ENCODE measurements at regions not wholly inside any gene's neighbourhood (a gene's known extent, or its start where the extent isn't known, plus 50 kb on each side); places are given as distances from the start of the nearest gene placed in this dataset.
"Not testable (repeated sequence)": the region's sequence is repeated elsewhere in the genome, so short reads cannot be mapped to it uniquely, and the experiment has no call there.

DNA sequence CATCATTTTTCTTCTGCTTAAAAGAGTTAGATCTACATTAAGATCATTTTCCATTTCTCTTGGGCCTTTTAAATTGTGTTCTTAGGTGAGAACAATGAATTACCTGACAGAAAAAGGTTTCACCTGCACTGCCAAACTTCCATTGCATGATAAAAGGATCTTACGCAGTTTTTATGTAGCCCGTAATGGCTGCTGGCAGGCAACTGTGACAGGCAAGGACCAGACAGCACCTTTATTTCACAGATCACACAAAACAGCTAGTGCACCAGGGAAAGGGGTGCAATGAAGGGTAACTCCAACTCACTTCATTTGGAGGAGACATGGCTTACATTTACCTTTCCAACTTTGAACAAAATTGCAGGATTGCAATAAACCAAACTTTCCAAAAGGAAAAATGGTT, 159.8 kb downstream of the SLITRK1 start:
- no peak for DNase-seq

DNA sequence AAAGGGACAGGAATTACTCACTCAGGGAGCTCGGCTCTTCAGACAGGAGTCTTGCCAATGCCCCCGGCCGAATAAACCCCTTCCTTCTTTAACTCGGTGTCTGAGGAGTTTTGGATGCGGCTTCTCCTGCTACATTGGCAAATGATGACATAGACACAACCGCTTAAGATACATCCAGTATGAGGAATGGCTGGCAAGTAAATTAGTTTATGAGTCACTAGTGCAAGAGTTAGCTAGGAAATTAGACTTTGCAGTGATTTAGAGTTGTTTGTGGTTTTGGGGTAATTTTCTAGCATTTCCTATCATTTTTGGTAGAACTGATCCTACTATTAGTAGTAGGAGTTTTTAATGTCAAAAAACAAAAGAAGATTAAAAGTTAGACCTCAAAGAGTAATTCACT, 166.2 kb downstream of the SLITRK1 start:
- DNase-seq = no peak

GRCh38 chr13:83714236-83714635, 168.0 kb downstream of the SLITRK1 start:
- DNase-seq = no peak

DNA sequence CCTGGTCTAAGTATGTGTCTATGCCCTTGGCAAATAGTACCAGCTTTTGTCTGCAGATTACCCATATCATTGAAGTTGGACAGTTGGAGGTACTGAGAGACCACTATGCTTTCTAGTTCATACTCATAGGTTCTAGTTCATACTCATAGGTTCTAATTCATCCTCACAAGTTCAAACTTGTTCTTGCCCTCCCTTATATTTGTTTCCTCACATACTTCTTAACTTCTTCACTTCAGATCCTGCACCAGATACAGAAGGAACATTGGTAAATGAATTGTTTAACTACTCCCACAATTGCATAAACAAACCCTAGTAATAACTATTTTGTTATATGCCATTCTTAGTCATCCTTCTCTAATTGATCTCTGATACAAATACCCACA, 172.2 kb downstream of the SLITRK1 start:
- DNase-seq = no peak

DNA sequence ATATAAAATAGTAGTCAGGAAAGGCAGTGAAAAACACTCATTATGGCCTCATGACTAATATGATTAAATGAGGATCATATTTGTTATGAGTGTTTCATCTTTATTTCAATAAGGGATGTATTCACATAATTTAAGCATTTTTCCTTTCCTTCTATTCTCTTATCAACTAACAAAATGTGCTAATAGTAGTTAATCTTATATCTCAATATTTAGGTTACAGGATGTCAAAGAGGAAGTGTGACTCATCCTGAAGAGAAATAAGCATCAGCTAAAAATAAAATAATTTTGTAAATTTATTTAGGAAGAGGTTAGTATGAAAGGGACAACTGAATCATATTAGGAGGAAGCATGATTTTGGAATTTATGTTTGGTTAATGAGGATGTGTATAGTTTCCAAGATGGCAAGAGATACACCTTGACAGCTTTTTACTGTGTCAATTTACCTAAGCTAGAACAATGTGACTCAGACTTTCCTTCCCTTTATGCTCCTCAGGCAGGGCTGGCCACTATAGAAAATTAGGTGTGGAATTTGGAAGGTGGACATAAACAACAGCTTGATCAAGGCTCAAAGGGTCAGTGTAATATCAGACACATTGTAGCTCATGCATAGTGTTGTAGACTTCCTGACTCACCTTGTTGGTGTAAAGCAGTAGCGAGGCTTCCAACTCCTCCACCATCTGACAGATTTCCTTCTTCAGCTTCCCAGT, 172.7 kb downstream of the SLITRK1 start:
- no peak for DNase-seq

DNA sequence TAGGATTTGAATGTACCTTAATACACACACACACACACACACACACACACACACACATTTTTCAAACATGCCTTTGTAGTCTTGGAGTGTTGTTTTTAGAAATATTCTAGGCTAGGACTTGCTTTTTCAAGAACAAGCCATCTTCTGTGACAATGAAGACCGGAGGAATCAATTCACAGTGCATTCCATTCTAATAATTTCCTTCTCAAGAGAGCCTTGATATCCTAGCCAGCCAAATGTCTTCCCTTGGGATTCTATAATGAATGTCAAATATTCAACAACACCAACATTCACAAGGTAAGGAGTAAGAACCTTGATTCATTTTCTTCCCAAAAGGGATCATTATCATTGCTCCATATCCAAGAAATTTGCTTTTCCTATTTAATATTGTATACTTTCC, 180.3 kb downstream of the SLITRK1 start:
- DNase-seq = no peak

DNA sequence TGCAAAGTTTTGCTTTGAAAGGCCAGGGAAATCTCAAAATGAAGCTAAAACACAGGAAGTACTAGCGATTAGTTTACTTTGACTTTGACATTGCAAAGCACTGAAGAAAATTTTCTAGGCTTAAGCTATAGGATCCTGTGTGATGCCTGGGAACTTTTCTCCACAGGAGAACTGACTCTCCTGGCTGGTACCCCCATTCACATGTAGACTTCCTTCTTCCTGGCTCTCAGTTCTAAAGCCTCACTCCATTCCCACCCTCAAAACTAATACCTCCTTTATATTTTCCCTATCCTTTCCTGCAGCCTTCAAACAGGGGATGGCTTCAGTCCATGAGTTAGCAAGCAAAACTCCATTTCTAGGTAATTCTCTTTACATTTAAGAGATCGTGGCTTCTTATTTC, 189.5 kb downstream of the SLITRK1 start:
- DNase-seq = no peak

GRCh38 chr13:83691966-83692365, 190.3 kb downstream of the SLITRK1 start:
- DNase-seq = no peak

GRCh38 chr13:83681547-83681946, 200.7 kb downstream of the SLITRK1 start:
- no peak for DNase-seq

- DNase-seq = no peak
Observed at GRCh38 chr13:83677985-83678384, 204.3 kb downstream of the SLITRK1 start.

DNA sequence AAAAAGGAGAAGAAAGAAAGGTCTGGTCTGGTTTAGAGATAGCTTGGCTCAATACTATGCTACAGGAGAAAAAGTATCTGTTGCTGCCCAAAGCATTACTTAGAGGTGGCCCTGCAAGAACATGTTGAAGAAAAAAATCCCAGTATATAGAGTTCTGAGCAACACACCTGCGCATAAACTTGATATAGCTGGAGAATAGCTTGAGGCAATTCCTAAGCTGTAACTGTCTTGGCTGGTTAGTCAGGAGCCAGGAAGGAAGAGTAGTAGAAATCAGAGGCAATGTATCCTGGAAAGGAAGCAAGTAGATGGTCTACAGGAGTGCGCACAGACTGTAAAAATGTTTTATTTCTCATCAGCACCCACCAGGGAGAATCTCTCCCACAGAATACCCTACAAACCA, 209.7 kb downstream of the SLITRK1 start:
- no peak for DNase-seq

GRCh38 chr13:83667606-83668005, 214.7 kb downstream of the SLITRK1 start:
- DNase-seq = no peak

DNA sequence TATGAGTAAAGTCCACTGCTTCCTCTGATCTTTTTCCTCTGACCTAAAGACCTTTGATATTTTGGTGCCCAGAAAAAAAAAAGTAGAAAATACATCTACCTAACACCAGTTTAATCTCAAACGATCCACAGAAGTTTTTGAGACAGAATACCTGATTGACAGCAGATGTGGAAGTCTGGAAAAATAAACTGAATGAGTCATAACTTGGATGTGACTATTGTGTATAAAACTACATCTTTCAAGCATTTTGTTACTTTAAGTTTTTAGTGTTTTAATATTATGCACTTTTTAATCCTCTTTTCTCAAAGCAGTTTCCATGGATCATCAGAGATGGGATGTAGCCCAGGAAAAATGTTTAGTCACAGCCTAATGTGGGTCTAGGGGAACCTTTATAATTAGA, 216.1 kb downstream of the SLITRK1 start:
- no peak for DNase-seq

- no peak for DNase-seq
Observed at GRCh38 chr13:83657281-83657680, 225.0 kb downstream of the SLITRK1 start.

GRCh38 chr13:83642617-83643016, 239.7 kb downstream of the SLITRK1 start:
- not testable (repeated sequence) for DNase-seq

DNA sequence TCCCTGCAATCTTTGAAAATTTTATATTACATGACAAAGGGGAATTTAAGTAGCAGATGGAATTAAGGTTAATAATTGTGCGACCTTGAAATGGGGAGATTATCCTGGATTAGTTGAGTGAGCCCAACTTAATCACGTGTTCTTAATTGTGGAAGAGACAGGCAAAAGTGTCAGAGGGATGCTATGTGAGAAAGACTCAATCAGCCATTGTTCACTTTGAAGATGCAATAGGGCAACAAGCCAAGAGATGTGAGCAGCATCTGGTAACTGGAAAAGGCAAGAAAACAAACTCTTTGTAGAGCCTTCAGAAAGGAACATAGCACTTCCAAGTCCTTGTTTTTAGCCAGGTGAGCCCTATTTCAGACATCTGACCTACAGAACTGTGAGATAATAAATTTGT, 247.7 kb downstream of the SLITRK1 start:
- DNase-seq = no peak

- no peak for DNase-seq
Observed at GRCh38 chr13:83633746-83634145, 248.5 kb downstream of the SLITRK1 start.

DNA sequence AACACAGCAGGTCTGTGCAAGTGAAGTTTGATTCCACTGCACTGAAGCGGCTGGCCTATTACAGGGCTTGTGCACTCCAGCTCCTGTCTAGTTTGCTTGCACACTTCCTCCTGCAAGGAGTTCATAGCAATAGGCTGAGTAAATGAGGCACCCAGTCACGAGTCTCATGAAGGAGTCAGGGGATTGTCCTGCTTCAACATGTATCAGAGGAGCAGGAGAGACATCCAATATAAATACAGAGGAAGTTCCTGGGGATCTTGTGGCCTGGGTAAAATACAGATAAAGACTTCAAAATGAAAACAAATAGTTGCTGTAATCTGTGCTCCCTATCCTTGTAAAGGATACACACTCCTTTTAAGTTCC, 259.9 kb downstream of the SLITRK1 start:
- no peak for DNase-seq

GRCh38 chr13:83621765-83622421, 260.4 kb downstream of the SLITRK1 start:
- no peak for DNase-seq

DNA sequence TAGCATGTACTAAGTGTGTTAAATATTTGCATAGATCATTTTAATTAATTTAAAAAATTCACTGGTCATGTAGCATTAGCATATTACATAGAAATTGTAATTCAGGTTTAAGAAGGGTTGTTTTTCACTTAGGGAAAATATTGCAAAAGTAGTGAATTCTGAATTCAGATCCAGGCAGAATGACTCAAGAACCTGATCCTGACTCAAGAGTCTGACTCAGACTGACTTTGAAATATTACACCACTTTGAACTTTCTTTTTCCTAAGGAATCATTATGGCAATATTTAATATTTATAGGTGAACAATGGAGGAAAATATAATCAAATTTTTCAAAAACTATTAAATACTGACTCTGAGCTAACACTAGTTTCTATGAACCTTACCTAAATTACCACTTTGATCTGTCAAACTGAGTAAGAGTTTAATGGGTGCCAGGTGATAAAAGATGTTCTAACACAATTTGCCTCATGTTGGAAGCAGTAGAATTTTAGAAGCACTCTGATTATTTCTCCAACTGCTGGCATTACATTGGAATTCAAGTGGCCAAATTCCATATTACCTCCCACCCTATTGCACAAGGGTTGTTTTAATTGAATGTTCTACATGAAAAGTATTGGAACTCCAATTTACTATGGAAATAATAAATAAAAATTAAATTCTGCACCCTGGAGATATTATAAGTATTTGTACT, 261.6 kb downstream of the SLITRK1 start:
- DNase-seq = no peak

DNA sequence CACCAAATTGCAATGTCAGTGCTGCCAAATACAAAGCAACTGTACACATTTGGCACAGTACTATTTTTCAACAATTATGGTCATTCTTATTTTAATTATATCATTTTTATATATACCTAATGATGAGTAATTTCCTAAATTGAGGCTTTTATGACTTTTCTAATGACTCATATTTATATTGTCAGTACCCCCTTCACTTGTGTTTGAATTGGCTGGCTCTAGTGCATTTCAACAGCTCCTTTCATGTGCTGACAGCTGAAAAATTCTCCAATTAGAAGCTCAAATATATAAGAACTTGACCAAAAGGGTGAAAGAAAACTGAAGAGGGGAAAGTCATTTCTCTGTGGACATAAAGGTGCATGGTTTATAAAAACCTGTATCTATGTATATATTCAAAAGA, 263.3 kb downstream of the SLITRK1 start:
- DNase-seq = no peak

GRCh38 chr13:83613524-83613923, 268.8 kb downstream of the SLITRK1 start:
- no peak for DNase-seq

DNA sequence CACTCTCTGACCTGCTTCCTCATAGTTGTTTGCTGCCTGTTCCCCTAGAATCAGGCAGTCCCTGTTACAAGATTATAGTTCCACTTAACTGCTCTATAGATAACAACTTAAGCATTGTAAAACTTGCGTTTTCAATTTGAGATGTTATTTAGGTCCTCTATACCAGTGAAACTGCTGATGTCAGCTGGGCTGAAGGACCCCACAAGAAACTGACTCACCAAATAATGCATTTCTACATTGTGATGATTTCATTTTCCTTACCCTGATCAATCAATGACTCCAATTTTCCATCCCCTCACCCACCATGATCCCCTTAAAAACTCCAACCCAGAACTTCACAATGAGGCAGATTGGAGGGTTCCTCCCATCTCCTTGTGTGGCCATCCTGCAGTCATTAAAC, 280.7 kb downstream of the SLITRK1 start:
- no peak for DNase-seq

DNA sequence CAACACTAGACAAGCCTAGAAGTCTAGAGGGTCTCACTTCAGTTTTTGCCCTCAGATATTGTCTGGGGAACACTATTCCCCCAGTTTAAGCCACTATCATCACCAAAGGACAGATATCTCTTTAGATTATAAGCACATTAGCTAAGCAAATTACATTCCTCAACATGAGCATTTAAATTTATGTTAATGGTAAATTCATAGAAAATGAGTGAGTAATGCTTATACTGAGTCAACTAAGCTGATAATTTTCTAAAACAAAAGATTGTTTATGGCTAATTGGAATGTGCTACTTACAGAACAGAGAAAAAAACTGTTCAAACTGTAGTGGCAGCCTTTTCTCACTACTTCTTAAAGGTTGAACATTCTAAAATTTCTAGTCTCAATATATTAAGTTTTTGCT, 290.2 kb downstream of the SLITRK1 start:
- no peak for DNase-seq
